Natural killer cell treated with Interleukin-12 subunit alpha and Interleukin-12 subunit beta and Interleukin-15 and Interleukin-18, amount 100 ng/mL, for 72 hours (primary cell): ENCODE measurements at regions not wholly inside any gene's neighbourhood (a gene's known extent, or its start where the extent isn't known, plus 50 kb on each side); places are given as distances from the start of the nearest gene placed in this dataset.
"Not testable (repeated sequence)": the region's sequence is repeated elsewhere in the genome, so short reads cannot be mapped to it uniquely, and the experiment has no call there.

ENCODE experiments used
- ATAC-seq, 2 donors: fragments of 150-1000 bp; cut with Tn5 transposase in 1 of 2; sonication (Bioruptor Pico), chemical (Tn5 transposase) in 1 of 2; 2 replicates each; pipeline ENCODE4 v1.10.0; 2021
- DNase-seq: peaks from one replicate; pipeline ENCODE4 v3.0.0; 2022; ENCODE audit warnings: low spot score
- H3K27ac Mint-ChIP-seq, 2 donors: 1 replicate in 1 of 2; 2 replicates in 1 of 2; pipeline ENCODE4 v1.8.0; 2022; ENCODE audit warnings: mixed read lengths in 2 of 2, mild to moderate bottlenecking in 1 of 2, moderate library complexity in 1 of 2
- H3K27me3 Mint-ChIP-seq, 2 donors: 1 replicate in 1 of 2; 2 replicates in 1 of 2; pipeline ENCODE4 v1.8.0; 2022; ENCODE audit warnings: mixed read lengths in 2 of 2
- H3K36me3 Mint-ChIP-seq: one replicate; pipeline ENCODE4 v1.8.0; 2022; ENCODE audit warnings: mixed read lengths
- H3K4me1 Mint-ChIP-seq, 2 donors: 1 replicate in 1 of 2; 2 replicates in 1 of 2; pipeline ENCODE4 v1.8.0; 2022; ENCODE audit warnings: low read depth in 2 of 2, mixed read lengths in 2 of 2, mild to moderate bottlenecking in 1 of 2
- H3K4me3 Mint-ChIP-seq: one replicate; pipeline ENCODE4 v1.8.0; 2022; ENCODE audit warnings: mixed read lengths
- H3K9me3 Mint-ChIP-seq: 2 replicates; pipeline ENCODE4 v1.8.0; 2022; ENCODE audit warnings: mixed read lengths

DNA sequence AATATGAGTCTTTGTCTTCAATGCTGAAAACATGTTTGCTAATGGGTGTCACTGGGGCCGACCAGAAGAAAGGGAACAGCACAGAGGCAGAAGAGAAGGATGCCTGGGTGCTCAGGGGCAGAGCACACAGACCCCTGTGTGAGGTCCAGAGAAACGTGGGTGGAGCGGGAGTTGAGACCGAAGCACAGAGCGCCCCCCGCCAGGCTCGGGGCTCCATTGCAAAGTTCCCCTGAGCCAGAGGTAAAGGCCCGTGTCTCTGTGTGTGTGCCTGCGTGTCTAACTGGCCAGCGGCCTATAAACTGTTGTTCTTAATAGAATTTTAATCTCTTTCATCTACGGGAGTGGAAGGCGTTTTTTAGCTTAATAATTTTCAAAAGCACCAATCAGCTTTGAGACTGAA, 343.1 kb downstream of the TEX29 start:
- Mint-ChIP-seq H3K9me3 (no peaks in the 10 kb centered on the region), H3K4me3 (no peak overlapping the region), H3K27me3 (peaks cover 2 to 8% of the 10 kb centered on the region in 2 donors), H3K36me3 (no peaks in the 10 kb centered on the region), H3K27ac (no peak overlapping the region), H3K4me1 (no peaks in the 10 kb centered on the region)
- ATAC-seq, result no peak
- no peak for DNase-seq

DNA sequence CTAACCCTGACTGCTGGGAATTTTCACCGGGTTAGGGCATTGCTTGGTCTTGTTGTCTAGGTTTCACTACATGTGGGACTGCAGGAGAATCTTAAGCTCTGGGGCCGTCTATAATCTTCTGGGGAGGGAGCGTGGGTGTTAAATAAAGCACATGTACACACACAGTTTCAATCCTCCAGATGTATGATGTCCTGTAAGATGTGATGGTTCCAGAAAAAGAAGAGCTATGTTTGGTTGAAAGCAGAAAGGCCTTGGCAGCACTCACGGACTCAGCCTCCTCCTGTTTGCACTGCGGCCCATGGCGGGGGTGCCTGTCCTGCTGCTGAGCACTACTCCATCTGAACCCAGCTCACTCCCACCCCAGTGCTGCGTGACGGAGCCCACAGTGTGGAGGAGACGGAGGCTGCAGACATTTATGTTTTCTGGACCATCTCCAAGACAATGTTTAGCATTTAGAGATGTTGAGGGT, 343.5 kb downstream of the TEX29 start:
- H3K27ac Mint-ChIP-seq, result no peak overlapping the region
- ATAC-seq, result no peak

GRCh38 chr13:111664696-111665095, 344.3 kb downstream of the TEX29 start:
- Mint-ChIP-seq H3K4me3 (no peak overlapping the region), H3K9me3 (no peaks in the 10 kb centered on the region), H3K4me1 (no peaks in the 10 kb centered on the region), H3K36me3 (no peaks in the 10 kb centered on the region), H3K27ac (no peak overlapping the region), H3K27me3 (peaks cover 2 to 8% of the 10 kb centered on the region in 2 donors)
- DNase-seq (no peak), ATAC-seq (no peak)

More for the DNA sequence above, 343.5 kb downstream of the TEX29 start:
- Mint-ChIP-seq H3K4me1 (no peaks in the 10 kb centered on the region), H3K36me3 (no peaks in the 10 kb centered on the region), H3K27me3 (peaks cover 2 to 8% of the 10 kb centered on the region in 2 donors), H3K9me3 (no peaks in the 10 kb centered on the region), H3K4me3 (no peak overlapping the region)
- DNase-seq, result no peak

DNA sequence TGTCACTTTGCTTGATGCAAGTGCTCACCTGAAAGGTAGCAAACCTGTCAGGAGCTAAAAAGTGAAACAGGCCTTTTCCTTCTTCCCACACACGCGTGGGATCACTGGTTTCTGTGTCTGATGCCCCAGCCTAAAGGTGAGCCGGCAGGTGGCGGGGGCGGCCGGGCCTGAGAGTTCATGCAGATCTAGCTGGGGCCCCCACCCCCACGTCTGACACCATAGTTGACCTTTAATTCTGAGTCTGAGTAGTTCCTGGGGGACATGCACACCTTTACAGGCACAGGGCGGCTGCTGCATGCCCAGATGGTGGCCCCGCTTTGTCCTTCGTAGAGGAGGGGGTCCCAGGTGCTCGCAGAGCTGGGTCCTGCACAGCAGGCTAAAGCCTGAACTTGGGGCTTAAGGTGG, 345.3 kb downstream of the TEX29 start:
- H3K4me3 Mint-ChIP-seq, result no peak overlapping the region
- H3K36me3 Mint-ChIP-seq, result no peaks in the 10 kb centered on the region
- no peaks in the 10 kb centered on the region for H3K4me1 Mint-ChIP-seq
- H3K27me3 Mint-ChIP-seq, result peaks cover 2 to 8% of the 10 kb centered on the region in 2 donors
- no peak overlapping the region for H3K27ac Mint-ChIP-seq
- DNase-seq (no peak), ATAC-seq (no peak)
- H3K9me3 Mint-ChIP-seq, result no peaks in the 10 kb centered on the region

DNA sequence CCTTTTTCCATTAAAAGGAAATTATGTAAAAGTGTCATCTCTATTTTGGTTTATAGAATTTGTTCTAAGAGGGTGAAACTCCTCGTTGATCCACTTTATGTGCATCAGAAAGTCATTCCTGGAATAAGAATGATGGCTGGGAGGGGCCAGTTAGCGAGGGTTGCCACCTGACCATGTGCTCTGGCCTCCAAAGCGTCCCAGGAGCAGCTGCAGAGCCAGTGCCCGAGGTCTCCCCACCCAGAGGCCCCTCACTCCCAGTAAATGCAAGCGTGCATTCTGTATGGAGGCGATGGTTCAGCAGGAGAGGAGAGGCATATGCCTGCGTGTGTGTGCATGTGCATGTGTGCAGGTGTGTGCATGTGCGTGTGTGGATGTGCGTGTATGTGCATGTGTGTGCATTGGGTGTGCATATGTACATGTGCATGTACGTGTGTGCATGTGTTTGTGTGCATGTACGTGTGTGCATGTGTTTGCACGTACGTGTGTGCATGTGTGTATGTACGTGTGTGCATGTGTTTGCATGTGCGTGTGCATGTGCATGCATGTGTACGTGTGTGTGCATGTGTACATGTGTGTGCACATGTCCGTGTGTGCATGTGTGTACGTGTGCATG, 345.8 kb downstream of the TEX29 start:
- Mint-ChIP-seq H3K36me3 (no peaks in the 10 kb centered on the region), H3K27me3 (peaks cover 2 to 8% of the 10 kb centered on the region in 2 donors), H3K4me3 (no peak overlapping the region), H3K27ac (no peak overlapping the region), H3K9me3 (no peaks in the 10 kb centered on the region), H3K4me1 (no peaks in the 10 kb centered on the region)
- ATAC-seq, result no peak
- DNase-seq, result no peak

DNA sequence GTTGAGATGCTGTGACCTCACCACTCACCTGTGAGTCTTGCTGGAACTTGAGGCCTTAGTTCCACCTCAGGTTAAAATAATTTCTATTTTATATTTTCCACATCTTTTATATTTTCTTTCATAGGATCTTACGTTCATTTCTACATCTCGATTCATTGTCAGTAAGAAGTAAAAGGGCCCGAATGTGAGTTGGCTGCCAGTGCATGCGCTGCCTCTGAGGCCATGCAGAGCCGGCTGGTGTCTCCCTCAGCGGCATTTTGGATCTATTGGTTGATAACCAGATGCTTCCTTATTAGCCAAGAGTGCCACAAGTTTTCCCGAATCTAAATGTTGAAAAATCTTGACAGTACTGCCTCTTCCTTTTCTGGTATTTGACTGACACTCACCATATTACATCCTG, 347.3 kb downstream of the TEX29 start:
- Mint-ChIP-seq H3K27me3 (peaks cover 0 to 8% of the 10 kb centered on the region in 2 donors), H3K4me3 (no peak overlapping the region), H3K36me3 (no peaks in the 10 kb centered on the region), H3K27ac (no peak overlapping the region), H3K4me1 (no peaks in the 10 kb centered on the region), H3K9me3 (no peaks in the 10 kb centered on the region)
- ATAC-seq (no peak), DNase-seq (no peak)

DNA sequence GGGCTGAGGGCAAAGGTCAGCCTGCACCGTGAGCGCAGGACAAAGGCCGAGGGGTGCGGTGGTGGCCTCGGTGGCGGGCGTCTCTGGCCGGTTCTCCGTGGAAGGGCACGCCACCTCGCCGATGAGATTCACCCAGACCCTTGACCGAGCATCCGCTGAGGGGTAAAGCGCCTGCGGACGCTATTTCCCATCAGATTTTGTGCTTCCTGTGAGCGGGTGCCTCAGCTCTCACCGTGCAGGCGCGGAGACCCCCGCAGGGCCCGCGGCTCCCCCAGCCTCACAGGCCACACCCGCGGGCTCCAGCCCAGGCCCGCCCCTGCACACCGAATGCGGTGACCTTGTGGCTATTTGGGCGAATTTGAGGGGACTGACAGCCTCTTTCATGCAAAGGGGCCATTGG, 348.0 kb downstream of the TEX29 start:
- H3K4me3 Mint-ChIP-seq, result no peak overlapping the region
- H3K27me3 Mint-ChIP-seq, result peaks cover 0 to 2% of the 10 kb centered on the region in 2 donors
- H3K27ac Mint-ChIP-seq, result no peak overlapping the region
- no peaks in the 10 kb centered on the region for H3K9me3 Mint-ChIP-seq
- H3K4me1 Mint-ChIP-seq, result no peaks in the 10 kb centered on the region
- ATAC-seq, result no peak
- DNase-seq, result no peak
- no peaks in the 10 kb centered on the region for H3K36me3 Mint-ChIP-seq

- H3K27ac Mint-ChIP-seq, H3K9me3 Mint-ChIP-seq, H3K4me1 Mint-ChIP-seq, H3K36me3 Mint-ChIP-seq, H3K27me3 Mint-ChIP-seq, DNase-seq, H3K4me3 Mint-ChIP-seq, ATAC-seq: not testable (repeated sequence)
Measured at GRCh38 chr13:111672198-111672597, 351.8 kb downstream of the TEX29 start.

DNA sequence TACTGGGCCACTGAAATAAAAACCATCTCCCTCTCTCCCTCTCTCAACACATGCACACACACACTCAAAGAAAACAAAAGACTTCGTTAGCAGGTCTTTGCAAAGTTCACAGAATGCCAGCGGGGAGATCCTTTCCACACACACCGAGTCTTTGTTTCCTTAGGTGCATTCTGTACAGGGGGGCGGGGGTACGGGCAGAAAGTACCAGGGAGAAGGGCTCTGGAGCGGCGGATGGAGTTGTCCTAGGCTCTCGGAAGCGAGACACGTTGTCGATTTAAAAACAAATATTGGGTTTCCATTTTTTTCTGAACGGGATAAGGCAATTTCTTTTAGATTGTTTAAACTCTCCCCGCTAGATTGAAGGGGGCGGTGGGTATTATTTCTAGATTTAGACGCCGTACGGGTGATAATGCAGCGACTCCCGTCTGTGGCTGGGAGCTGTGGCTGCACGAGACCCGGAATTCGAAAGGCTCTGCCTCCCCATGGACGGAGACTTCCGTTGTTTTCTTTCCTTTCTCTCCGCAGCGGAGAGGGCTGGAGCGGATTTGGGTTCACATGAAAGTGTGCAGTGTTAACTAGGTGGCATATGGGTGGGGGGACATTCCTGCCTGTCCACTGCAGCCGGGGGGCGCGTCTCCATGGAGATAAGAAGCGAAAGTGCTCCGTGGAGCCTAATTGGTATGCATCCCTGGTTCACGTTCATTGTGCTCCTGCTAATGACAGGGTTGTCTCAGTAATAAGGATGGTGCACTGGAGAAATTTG, 357.9 kb downstream of the TEX29 start:
- not testable (repeated sequence) for H3K27me3 Mint-ChIP-seq, H3K36me3 Mint-ChIP-seq, DNase-seq, H3K4me3 Mint-ChIP-seq, H3K4me1 Mint-ChIP-seq, H3K9me3 Mint-ChIP-seq, H3K27ac Mint-ChIP-seq, ATAC-seq

GRCh38 chr13:111679645-111680044, 359.2 kb downstream of the TEX29 start:
- H3K9me3 Mint-ChIP-seq, H3K27ac Mint-ChIP-seq, DNase-seq, H3K36me3 Mint-ChIP-seq, H3K4me3 Mint-ChIP-seq, ATAC-seq, H3K4me1 Mint-ChIP-seq, H3K27me3 Mint-ChIP-seq: not testable (repeated sequence)

- H3K27ac Mint-ChIP-seq, DNase-seq, H3K36me3 Mint-ChIP-seq, H3K4me3 Mint-ChIP-seq, H3K4me1 Mint-ChIP-seq, H3K27me3 Mint-ChIP-seq, ATAC-seq, H3K9me3 Mint-ChIP-seq: not testable (repeated sequence)
Measured at GRCh38 chr13:111680100-111680499, 359.7 kb downstream of the TEX29 start.

- not testable (repeated sequence) for H3K36me3 Mint-ChIP-seq
Measured at GRCh38 chr13:111692028-111692427, 371.6 kb downstream of the TEX29 start.

DNA sequence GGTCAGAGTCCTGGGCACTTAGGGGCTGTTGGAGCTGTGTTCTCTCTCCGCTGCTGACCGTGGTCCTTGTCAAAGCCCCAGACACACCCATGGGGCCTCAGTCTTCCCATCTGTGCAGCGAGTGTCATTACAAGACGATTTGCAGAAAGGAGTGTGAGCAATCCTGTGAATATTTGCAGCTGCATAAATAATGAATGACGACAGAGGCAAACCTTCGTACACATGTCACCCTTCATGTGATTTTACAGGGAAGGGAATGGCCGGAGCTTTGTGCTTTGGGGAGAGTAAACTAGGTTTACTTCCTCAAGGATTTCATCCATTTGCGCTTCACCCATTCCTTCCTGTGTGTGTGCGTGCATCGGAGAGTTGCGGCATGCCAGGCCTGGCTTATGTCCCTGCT, 370.8 kb upstream of the SOX1 start:
- ATAC-seq, H3K9me3 Mint-ChIP-seq, H3K27me3 Mint-ChIP-seq, DNase-seq, H3K27ac Mint-ChIP-seq, H3K36me3 Mint-ChIP-seq, H3K4me1 Mint-ChIP-seq, H3K4me3 Mint-ChIP-seq: not testable (repeated sequence)

More at GRCh38 chr13:111692028-111692427, 371.6 kb downstream of the TEX29 start:
- H3K4me1 Mint-ChIP-seq, DNase-seq, H3K4me3 Mint-ChIP-seq, H3K27me3 Mint-ChIP-seq, H3K9me3 Mint-ChIP-seq, ATAC-seq, H3K27ac Mint-ChIP-seq: not testable (repeated sequence)

DNA sequence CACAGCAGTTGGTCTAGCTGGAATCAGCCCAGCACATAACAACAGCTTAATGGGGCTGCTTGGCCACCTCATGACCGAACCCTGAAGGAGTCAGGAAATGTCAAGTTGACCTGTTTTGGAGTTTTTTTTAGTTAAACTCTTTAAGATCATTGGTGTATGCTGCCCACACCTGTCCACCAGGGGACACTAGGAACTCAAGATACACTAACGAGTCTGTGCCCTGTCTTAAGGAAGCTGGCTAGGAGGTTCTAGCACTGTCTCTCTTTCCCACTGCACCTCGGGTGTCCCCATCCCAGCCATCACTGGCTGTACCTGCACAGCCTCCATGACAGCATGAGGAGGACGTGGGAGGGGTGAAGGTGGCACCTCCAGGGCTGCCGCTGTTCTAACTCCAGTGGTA, 364.9 kb upstream of the SOX1 start:
- H3K36me3 Mint-ChIP-seq, H3K27ac Mint-ChIP-seq, H3K9me3 Mint-ChIP-seq, H3K27me3 Mint-ChIP-seq, H3K4me3 Mint-ChIP-seq, ATAC-seq, H3K4me1 Mint-ChIP-seq, DNase-seq: not testable (repeated sequence)
